Activated B cell treated with CpG ODN at 0.5 μM for 24 hours (primary cell): ENCODE measurements at regions not wholly inside any gene's neighbourhood (a gene's known extent, or its start where the extent isn't known, plus 50 kb on each side); places are given as distances from the start of the nearest gene placed in this dataset.

Source experiments
- ATAC-seq: fragments of 200-7000 bp; cut with Tn5 transposase; one replicate; pipeline ENCODE4 v1.10.0; 2021; ENCODE audit warnings: low read depth, mild to moderate bottlenecking, moderate library complexity
- CTCF ChIA-PET: fragments of 350-600 bp; sonication (Branson Sonifier 250); formaldehyde crosslinking; loops from one replicate; lab custom pipeline; 2021; ENCODE audit warnings: antibody characterized with exemption; lab: Charles Lee
- POLR2A ChIA-PET: fragments of 350-600 bp; sonication (Branson Sonifier 250); formaldehyde crosslinking; loops from one replicate; lab custom pipeline; 2021; ENCODE audit warnings: antibody characterized with exemption; lab: Charles Lee
- DNase-seq: peaks from one replicate; pipeline ENCODE4 v3.0.0; 2022
- H3K27ac Mint-ChIP-seq: one replicate; pipeline ENCODE4 v1.8.0; 2020; ENCODE audit warnings: mixed read lengths
- H3K27me3 Mint-ChIP-seq: one replicate; pipeline ENCODE4 v1.8.0; 2021; ENCODE audit warnings: mixed read lengths
- H3K36me3 Mint-ChIP-seq: one replicate; pipeline ENCODE4 v1.8.0; 2021; ENCODE audit warnings: low read depth, mixed read lengths
- H3K4me1 Mint-ChIP-seq: one replicate; pipeline ENCODE4 v1.8.0; 2021; ENCODE audit warnings: mixed read lengths
- H3K4me3 Mint-ChIP-seq: one replicate; pipeline ENCODE4 v1.8.0; 2020; ENCODE audit warnings: mild to moderate bottlenecking, mixed read lengths
- H3K9me3 Mint-ChIP-seq: one replicate; pipeline ENCODE4 v1.8.0; 2020; ENCODE audit warnings: mixed read lengths
- CTCF ChIP-seq: fragments of 200-600 bp; IDR thresholded peaks from one replicate; pipeline ENCODE4 v1.8.0; 2022; ENCODE audit warnings: antibody characterized with exemption, mild to moderate bottlenecking
- intact Hi-C: fragments of 100-400 bp; cut with micrococcal nuclease; formaldehyde crosslinking; loops from one replicate; pipeline ENCODE4 v1.15.1; 2024

DNA sequence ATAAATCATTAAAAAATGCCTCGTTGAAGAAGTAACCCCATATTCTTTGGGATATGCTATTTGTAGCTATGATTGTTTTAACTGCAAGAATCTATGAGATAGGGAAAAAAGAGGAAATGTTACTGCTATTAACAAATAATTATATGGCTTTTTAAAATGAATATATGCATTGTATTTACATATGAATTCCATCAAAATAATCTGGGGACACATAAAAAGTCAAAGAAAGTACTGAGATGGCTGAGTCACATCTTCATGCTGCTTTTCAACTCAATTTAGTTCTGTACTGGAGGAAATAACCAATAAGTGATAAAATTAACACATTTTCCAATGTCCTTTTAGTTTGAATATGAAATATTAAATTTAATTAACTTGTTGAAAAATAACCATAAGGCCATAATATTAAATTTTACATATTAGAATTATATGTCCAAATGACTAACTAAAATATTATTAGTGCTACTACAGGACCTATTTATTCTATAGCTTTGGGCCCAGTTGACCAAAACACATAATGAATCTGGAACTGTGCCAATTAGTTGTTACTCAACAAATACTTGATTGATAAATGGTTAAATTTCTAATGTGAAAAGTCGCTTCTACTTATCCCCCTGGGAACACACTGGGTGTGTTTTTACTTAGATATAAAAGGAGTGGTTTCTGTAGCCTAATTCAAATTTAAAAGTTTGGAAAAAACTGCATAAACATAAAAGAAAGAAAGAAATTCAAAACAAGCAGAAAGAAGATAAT is 214.6 kb upstream of the PFKP start:
- ATAC-seq (no peak), DNase-seq (no peak)
- Mint-ChIP-seq H3K27ac (no peak overlapping the region), H3K36me3 (no peaks in the 10 kb centered on the region), H3K9me3 (peaks cover 4% of the 10 kb centered on the region), H3K4me3 (no peak overlapping the region), H3K4me1 (no peaks in the 10 kb centered on the region), H3K27me3 (peaks cover 5% of the 10 kb centered on the region)
- ChIA-PET POLR2A (no interaction called here), CTCF (no interaction called here)
- TF ChIP-seq CTCF: no peak
- intact Hi-C loops: no loop called here

GRCh38 chr10:2851566-2851965 is 215.8 kb upstream of the PFKP start:
- H3K27ac Mint-ChIP-seq: no peak overlapping the region
- ChIA-PET CTCF (no interaction called here), POLR2A (no interaction called here)
- H3K4me1 Mint-ChIP-seq: no peaks in the 10 kb centered on the region
- DNase-seq: no peak
- H3K27me3 Mint-ChIP-seq: peaks cover 5% of the 10 kb centered on the region
- no peaks in the 10 kb centered on the region for H3K36me3 Mint-ChIP-seq
- ATAC-seq: no peak
- no peak for TF ChIP-seq CTCF
- intact Hi-C loops: no loop called here
- H3K4me3 Mint-ChIP-seq: no peak overlapping the region
- H3K9me3 Mint-ChIP-seq: peaks cover 4% of the 10 kb centered on the region

GRCh38 chr10:2850202-2850601 is 217.1 kb upstream of the PFKP start:
- H3K27ac Mint-ChIP-seq: no peak overlapping the region
- ATAC-seq (no peak), DNase-seq (no peak)
- intact Hi-C loops: no loop called here
- ChIA-PET POLR2A (no interaction called here), CTCF (no interaction called here)
- no peak for TF ChIP-seq CTCF
- no peak overlapping the region for H3K4me3 Mint-ChIP-seq
- peaks cover 5% of the 10 kb centered on the region for H3K27me3 Mint-ChIP-seq
- H3K9me3 Mint-ChIP-seq: peaks cover 4% of the 10 kb centered on the region
- H3K4me1 Mint-ChIP-seq: no peaks in the 10 kb centered on the region
- no peaks in the 10 kb centered on the region for H3K36me3 Mint-ChIP-seq

DNA sequence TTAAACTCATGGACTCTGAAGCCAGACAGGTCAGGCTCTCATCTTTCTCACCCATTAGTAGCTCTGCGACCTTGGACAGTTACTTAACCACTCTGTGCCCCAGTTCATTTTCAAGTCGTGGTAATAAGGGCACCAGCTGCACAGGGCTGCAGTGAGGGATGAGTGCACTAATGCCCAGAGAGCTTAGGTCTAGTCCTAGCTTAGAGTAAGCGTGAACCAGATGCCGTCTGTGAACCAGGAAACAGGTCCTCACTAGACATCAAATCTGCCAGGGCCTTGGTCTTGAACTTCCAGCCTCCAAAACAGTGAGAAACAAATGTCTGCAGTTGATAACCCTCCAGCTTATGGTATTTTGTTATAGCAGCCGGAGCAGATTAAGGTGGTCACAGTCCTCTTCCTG is 222.4 kb upstream of the PFKP start:
- Mint-ChIP-seq H3K4me1 (no peaks in the 10 kb centered on the region), H3K4me3 (no peak overlapping the region), H3K27me3 (peaks cover 3% of the 10 kb centered on the region), H3K9me3 (peaks cover 4% of the 10 kb centered on the region), H3K36me3 (no peaks in the 10 kb centered on the region), H3K27ac (no peak overlapping the region)
- DNase-seq: no peak
- no peak for ATAC-seq
- ChIA-PET POLR2A (no interaction called here), CTCF (no interaction called here)
- TF ChIP-seq CTCF: no peak
- intact Hi-C loops: no loop called here

DNA sequence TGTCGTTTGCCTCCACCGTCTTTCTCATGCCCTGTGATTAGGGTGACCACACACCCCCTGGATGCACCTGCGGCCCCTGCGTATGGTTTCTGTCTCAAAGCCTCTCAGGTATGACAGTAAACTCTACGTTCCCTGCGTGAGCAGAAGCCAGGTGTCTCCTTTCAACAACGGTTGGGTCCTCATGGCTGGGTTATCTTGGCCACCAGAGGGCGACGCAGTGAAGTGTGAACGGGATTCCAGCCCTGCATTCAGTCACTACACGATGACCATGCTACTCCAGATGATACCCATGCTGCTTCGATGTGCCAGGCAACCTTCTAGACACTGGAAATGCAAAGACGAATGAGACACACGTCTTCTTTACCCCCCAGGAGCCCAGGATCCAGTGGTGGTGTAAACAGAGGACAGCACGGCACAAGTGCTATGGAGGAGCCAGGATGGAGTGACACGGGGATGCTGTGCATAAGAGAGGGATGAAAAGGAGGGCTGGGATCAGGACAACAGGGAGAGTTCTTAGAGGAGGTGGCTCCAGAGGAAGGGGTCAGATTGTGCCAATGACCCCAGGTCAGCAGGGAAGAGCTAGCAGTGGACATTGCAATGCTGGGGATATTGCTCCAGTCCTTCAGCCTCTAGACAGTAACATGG is 228.1 kb upstream of the PFKP start:
- H3K9me3 Mint-ChIP-seq: no peaks in the 10 kb centered on the region
- peaks cover 12% of the 10 kb centered on the region for H3K27me3 Mint-ChIP-seq
- no peak overlapping the region for H3K27ac Mint-ChIP-seq
- intact Hi-C loops: loop anchor here (1.0 kb wide), 1 partner anchor 139 kb away; no protein-coding TSS in a partner anchor
- H3K36me3 Mint-ChIP-seq: no peaks in the 10 kb centered on the region
- H3K4me1 Mint-ChIP-seq: no peaks in the 10 kb centered on the region
- no peak for ATAC-seq
- ChIA-PET CTCF (interaction anchor here (0.6 to 2.3 kb wide), 2 partner anchors 204 to 215 kb away, joined by 3 to 10 read pairs; no protein-coding TSS in a partner anchor), POLR2A (no interaction called here)
- TF ChIP-seq CTCF: no peak
- no peak for DNase-seq
- H3K4me3 Mint-ChIP-seq: no peak overlapping the region
